HCT116 (cell line): ENCODE measurements at regions not wholly inside any gene's neighbourhood (a gene's known extent, or its start where the extent isn't known, plus 50 kb on each side); places are given as distances from the start of the nearest gene placed in this dataset.

Experiments used
- ATAC-seq: fragments of 200-7000 bp; cut with Tn5 transposase; 2 replicates; pipeline ENCODE4 v1.9.1; 2020; ENCODE audit warnings: mild to moderate bottlenecking, moderate library complexity
- BruUV-seq: library from RNA; stranded (reverse); fragments of 400-500 nt; replicated peaks from 2 replicates; lab custom pipeline; 2021; lab: Mats Ljungman, UMichigan
- CTCF ChIA-PET: fragments of 300-600 bp; sonication (Branson Sonifier 250); formaldehyde crosslinking; loops from one replicate; lab custom pipeline; 2021; ENCODE audit warnings: antibody characterized with exemption; lab: Charles Lee
- POLR2A ChIA-PET: fragments of 300-600, 350-600 bp; sonication (Branson Sonifier 250); formaldehyde crosslinking; loops from one replicate; lab custom pipeline; 2021; ENCODE audit warnings: antibody characterized with exemption; lab: Charles Lee
- RAD21 ChIA-PET, 2 experiments: fragments of 300-600 bp; sonication (Branson Sonifier 250); formaldehyde crosslinking; loops; one replicate each; lab custom pipeline; 2023; ENCODE audit warnings: low total read pairs in 2 of 2; ENCODE audit not compliant: uncharacterized antibody in 2 of 2, unreplicated experiment in 2 of 2, low non-redundant PET in 1 of 2; lab: Charles Lee
- DNase-seq: peaks from one replicate; pipeline ENCODE4 v3.0.0-alpha.2; 2010; ENCODE audit warnings: low read depth, low spot score
- H2AFZ ChIP-seq: fragments of 200-600 bp; shearing (Covaris generic), sonication (generic); 2 replicates; pipeline ENCODE4 v1.6.1; 2017; ENCODE audit warnings: low read depth, mixed run types, mixed read lengths, antibody characterized with exemption, low read length; ENCODE audit not compliant: poor library complexity, severe bottlenecking
- H3K27ac ChIP-seq: 2 replicates; pipeline ENCODE4 v1.5.1; 2012; ENCODE audit warnings: low read depth, low read length
- H3K27me3 ChIP-seq: fragments of 200-600 bp; sonication (generic); 2 replicates; pipeline ENCODE4 v1.6.1; 2016; ENCODE audit warnings: mixed run types, low read length, mixed read lengths; ENCODE audit not compliant: insufficient read depth
- H3K36me3 ChIP-seq, 2 experiments: fragments of 200-500 bp in 1 of 2; fragments of 200-600 bp in 1 of 2; sonication (Bioruptor generic) in 1 of 2; sonication (generic) in 1 of 2; 2 replicates each; pipeline versions ENCODE4 v1.5.1 to v1.6.1; 2014 to 2016; ENCODE audit warnings: low read length in 2 of 2, inconsistent platforms in 1 of 2, mixed read lengths in 1 of 2, mixed run types in 1 of 2; ENCODE audit not compliant: insufficient read depth in 2 of 2, control insufficient read depth in 1 of 2
- H3K4me1 ChIP-seq, 2 experiments: fragments of 200-600 bp in 1 of 2; sonication (generic) in 1 of 2; 2 replicates each; pipeline versions ENCODE4 v1.5.1 to v1.6.1; 2012 to 2017; ENCODE audit warnings: low read length in 2 of 2, inconsistent platforms in 1 of 2, mild to moderate bottlenecking in 1 of 2, mixed read lengths in 1 of 2, mixed run types in 1 of 2, moderate library complexity in 1 of 2; ENCODE audit not compliant: insufficient read depth in 2 of 2, control insufficient read depth in 1 of 2
- H3K4me2 ChIP-seq: fragments of 200-600 bp; sonication (generic); 2 replicates; pipeline ENCODE4 v1.6.1; 2017; ENCODE audit warnings: mixed run types, low read length, mixed read lengths
- H3K4me3 ChIP-seq, 2 experiments: fragments of 200-600 bp in 1 of 2; sonication (generic) in 1 of 2; replicated peaks in 1 of 2; 2 replicates each; pipeline ENCODE4 v1.5.1; 2011 to 2016; ENCODE audit warnings: low read length in 2 of 2, control low read depth in 1 of 2, low read depth in 1 of 2, mild to moderate bottlenecking in 1 of 2, mixed read lengths in 1 of 2, mixed run types in 1 of 2
- H3K79me2 ChIP-seq: fragments of 200-600 bp; sonication (generic); 2 replicates; pipeline ENCODE4 v1.6.1; 2017; ENCODE audit warnings: mild to moderate bottlenecking, mixed run types, low read length, moderate library complexity, mixed read lengths; ENCODE audit not compliant: insufficient read depth
- H3K9ac ChIP-seq: fragments of 200-600 bp; sonication (generic); 2 replicates; pipeline ENCODE4 v1.6.1; 2016; ENCODE audit warnings: low read length, mixed read lengths
- H3K9me2 ChIP-seq: fragments of 200-600 bp; sonication (generic), shearing (Covaris generic); 2 replicates; pipeline ENCODE4 v1.6.1; 2017; ENCODE audit warnings: mixed run types, mild to moderate bottlenecking, moderate library complexity; ENCODE audit not compliant: insufficient read depth
- H3K9me3 ChIP-seq, 2 experiments: fragments of 200-500 bp in 1 of 2; fragments of 200-600 bp in 1 of 2; sonication (Bioruptor generic) in 1 of 2; sonication (generic) in 1 of 2; 2 replicates each; pipeline ENCODE4 v1.6.1; 2014 to 2017; ENCODE audit warnings: low read length in 2 of 2, mixed read lengths in 2 of 2, inconsistent platforms in 1 of 2, low read depth in 1 of 2, mild to moderate bottlenecking in 1 of 2, mixed run types in 1 of 2, moderate library complexity in 1 of 2; ENCODE audit not compliant: control insufficient read depth in 1 of 2, insufficient read depth in 1 of 2
- H4K20me1 ChIP-seq: fragments of 200-600 bp; sonication (generic), shearing (Covaris generic); 2 replicates; pipeline ENCODE4 v1.6.1; 2017; ENCODE audit warnings: mixed run types, mild to moderate bottlenecking, moderate library complexity; ENCODE audit not compliant: insufficient read depth
- ATF3 ChIP-seq: IDR thresholded peaks from 2 replicates; pipeline ENCODE4 v1.6.1; 2012
- CTCF ChIP-seq, 3 experiments: fragments of 200-600 bp in 1 of 3; sonication (generic) in 1 of 3; IDR thresholded peaks in 2 of 3; conservative IDR thresholded peaks in 1 of 3; 2 replicates each; pipeline ENCODE4 v1.5.1; 2012 to 2017; ENCODE audit warnings: low read depth in 2 of 3, low read length in 2 of 3, antibody characterized with exemption in 1 of 3, borderline replicate concordance in 1 of 3, control low read depth in 1 of 3, mild to moderate bottlenecking in 1 of 3, mixed read lengths in 1 of 3, mixed run types in 1 of 3, moderate library complexity in 1 of 3; ENCODE audit not compliant: insufficient read depth in 1 of 3
- EZH2 ChIP-seq: fragments of 200-600 bp; sonication (generic); IDR thresholded peaks from 2 replicates; pipeline ENCODE4 v1.6.1; 2017; ENCODE audit warnings: antibody characterized with exemption, mixed run types
- FOSL1 ChIP-seq: IDR thresholded peaks from 2 replicates; pipeline ENCODE4 v1.6.1; 2012; ENCODE audit warnings: low read depth
- MAX ChIP-seq: IDR thresholded peaks from 2 replicates; pipeline ENCODE4 v1.6.1; 2012
- SP1 ChIP-seq: IDR thresholded peaks from 2 replicates; pipeline ENCODE4 v1.6.1; 2012; ENCODE audit warnings: low read depth
- SRF ChIP-seq: IDR thresholded peaks from 2 replicates; pipeline ENCODE4 v1.6.1; 2012; ENCODE audit warnings: low read depth
- TCF7L2 ChIP-seq: IDR thresholded peaks from 2 replicates; pipeline ENCODE4 v1.7.0; 2011; ENCODE audit warnings: borderline replicate concordance, inconsistent platforms; ENCODE audit not compliant: insufficient read depth, insufficient read length; ENCODE audit errors: extremely low read depth
- YY1 ChIP-seq: IDR thresholded peaks from 2 replicates; pipeline ENCODE4 v1.6.1; 2011; ENCODE audit warnings: low read length, low read depth, moderate library complexity, mild to moderate bottlenecking; ENCODE audit not compliant: insufficient replicate concordance; ENCODE audit errors: extremely low read depth
- ZFX ChIP-seq: fragments of 450-650 bp; IDR thresholded peaks from 2 replicates; pipeline ENCODE4 v1.6.1; 2017
- intact Hi-C: fragments of 100-400 bp; cut with micrococcal nuclease; formaldehyde crosslinking; loops from 2 replicates; pipeline ENCODE4 v1.10.0; 2022
- TF ChIP-seq, protein P1 (sequence below): IDR thresholded peaks from 2 replicates; pipeline ENCODE4 v1.6.1; 2011; ENCODE audit warnings: mild to moderate bottlenecking, low read length, moderate library complexity; ENCODE audit not compliant: insufficient replicate concordance; ENCODE audit errors: extremely low read depth

DNA sequence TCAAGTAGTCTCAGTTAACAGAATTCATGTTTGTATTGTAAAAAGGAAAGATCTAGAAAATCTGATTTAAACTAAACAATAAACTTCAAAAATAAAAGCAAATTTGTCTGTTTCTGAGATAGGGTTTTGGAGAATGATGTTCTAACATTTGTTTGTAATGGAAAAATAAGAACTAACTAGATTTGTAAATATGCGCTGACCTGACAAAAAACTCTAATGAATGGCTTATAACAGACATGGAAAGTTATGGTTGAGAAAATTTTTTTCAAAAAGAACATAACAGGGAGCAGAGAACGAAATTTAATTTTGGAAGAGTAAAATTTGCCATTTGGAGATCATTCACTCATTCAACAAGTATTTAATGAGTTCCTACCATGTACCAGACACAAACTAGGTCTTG, 179.0 kb upstream of the TARS1 start:
- H3K4me3 ChIP-seq, result no peak overlapping the region
- H3K4me2 ChIP-seq, result no peak overlapping the region
- no peaks in the 10 kb centered on the region for H3K9me2 ChIP-seq
- intact Hi-C loops, result no loop called here
- no peak for TF ChIP-seq ZFX
- TF ChIP-seq, protein P1, sequence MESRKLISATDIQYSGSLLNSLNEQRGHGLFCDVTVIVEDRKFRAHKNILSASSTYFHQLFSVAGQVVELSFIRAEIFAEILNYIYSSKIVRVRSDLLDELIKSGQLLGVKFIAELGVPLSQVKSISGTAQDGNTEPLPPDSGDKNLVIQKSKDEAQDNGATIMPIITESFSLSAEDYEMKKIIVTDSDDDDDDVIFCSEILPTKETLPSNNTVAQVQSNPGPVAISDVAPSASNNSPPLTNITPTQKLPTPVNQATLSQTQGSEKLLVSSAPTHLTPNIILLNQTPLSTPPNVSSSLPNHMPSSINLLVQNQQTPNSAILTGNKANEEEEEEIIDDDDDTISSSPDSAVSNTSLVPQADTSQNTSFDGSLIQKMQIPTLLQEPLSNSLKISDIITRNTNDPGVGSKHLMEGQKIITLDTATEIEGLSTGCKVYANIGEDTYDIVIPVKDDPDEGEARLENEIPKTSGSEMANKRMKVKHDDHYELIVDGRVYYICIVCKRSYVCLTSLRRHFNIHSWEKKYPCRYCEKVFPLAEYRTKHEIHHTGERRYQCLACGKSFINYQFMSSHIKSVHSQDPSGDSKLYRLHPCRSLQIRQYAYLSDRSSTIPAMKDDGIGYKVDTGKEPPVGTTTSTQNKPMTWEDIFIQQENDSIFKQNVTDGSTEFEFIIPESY, result no peak
- TF ChIP-seq ATF3, result no peak
- TF ChIP-seq YY1, result no peak
- TF ChIP-seq SRF, result no peak
- TF ChIP-seq FOSL1, result no peak
- TF ChIP-seq MAX, result no peak
- no peak for TF ChIP-seq EZH2
- no peak for TF ChIP-seq SP1
- no peak for TF ChIP-seq TCF7L2
- TF ChIP-seq CTCF (IDR thresholded peaks at IDR 0.05 in 2 of 3, conservative IDR thresholded peaks at IDR 0.05 in 1 of 3; ENCODE audit: borderline replicate concordance in 1 of 3, insufficient read depth in 1 of 3, low read depth in 2 of 3, low read length in 2 of 3), result no peak
- TF ChIP-seq, all 23 proteins: peak for 0
- Histone ChIP-seq H4K20me1 (no peaks in the 10 kb centered on the region), H3K9ac (no peak overlapping the region), H2AFZ (no peak overlapping the region), H3K36me3 (no peaks in the 10 kb centered on the region), H3K79me2 (no peaks in the 10 kb centered on the region), H3K27ac (no peak overlapping the region), H3K4me1 (peaks cover 0 to 4% of the 10 kb centered on the region in 2 experiments; a peak in 1 of 4 replicates), H3K9me3 (no peaks in the 10 kb centered on the region), H3K27me3 (no peaks in the 10 kb centered on the region)
- no peak for DNase-seq
- ChIA-PET POLR2A (interaction anchor here (0.7 kb wide), 1 partner anchor 65 kb away, joined by 3 read pairs; no protein-coding TSS in a partner anchor), RAD21 (no interaction called here), CTCF (no interaction called here)
- ATAC-seq, result no peak
- no TSS peak for BruUV-seq
